Natural killer cell (primary cell): ENCODE measurements at regions not wholly inside any gene's neighbourhood (a gene's known extent, or its start where the extent isn't known, plus 50 kb on each side); places are given as distances from the start of the nearest gene placed in this dataset.

Experiments
- ATAC-seq, 3 donors: fragments of 150-1000 bp in 2 of 3; fragments of 200-7000 bp in 1 of 3; cut with Tn5 transposase; 1 replicate in 1 of 3; 2 replicates in 2 of 3; pipeline ENCODE4 v1.10.0; 2021; ENCODE audit warnings: mild to moderate bottlenecking in 2 of 3, moderate library complexity in 2 of 3
- DNase-seq, 2 donors: peaks; one replicate each; pipeline versions ENCODE4 v3.0.0 to v3.0.0-alpha.2; 2013 to 2021; ENCODE audit warnings: mixed read lengths in 1 of 2
- H3K27ac ChIP-seq: one replicate; pipeline ENCODE4 v1.5.1; 2013; ENCODE audit warnings: mild to moderate bottlenecking, low read length
- H3K27me3 ChIP-seq: one replicate; pipeline ENCODE4 v1.6.1; 2013; ENCODE audit warnings: low read length; ENCODE audit not compliant: control insufficient read depth, insufficient read depth
- H3K36me3 ChIP-seq: one replicate; pipeline ENCODE4 v1.6.1; 2013; ENCODE audit warnings: low read length; ENCODE audit not compliant: control insufficient read depth, insufficient read depth
- H3K4me1 ChIP-seq: one replicate; pipeline ENCODE4 v1.6.1; 2013; ENCODE audit warnings: low read length; ENCODE audit not compliant: control insufficient read depth, insufficient read depth
- H3K4me3 ChIP-seq: one replicate; pipeline ENCODE4 v1.5.1; 2013; ENCODE audit warnings: low read length
- H3K9me3 ChIP-seq: one replicate; pipeline ENCODE4 v1.6.1; 2013; ENCODE audit warnings: low read length; ENCODE audit not compliant: control insufficient read depth, insufficient read depth
- H3K27ac Mint-ChIP-seq, 2 donors: one replicate each; pipeline ENCODE4 v1.8.0; 2022; ENCODE audit warnings: mild to moderate bottlenecking in 2 of 2, mixed read lengths in 2 of 2, moderate library complexity in 1 of 2
- H3K27me3 Mint-ChIP-seq, 2 donors: one replicate each; pipeline ENCODE4 v1.8.0; 2022; ENCODE audit warnings: low read depth in 2 of 2, mixed read lengths in 2 of 2
- H3K36me3 Mint-ChIP-seq: one replicate; pipeline ENCODE4 v1.8.0; 2022; ENCODE audit warnings: mixed read lengths
- H3K4me1 Mint-ChIP-seq, 2 donors: one replicate each; pipeline ENCODE4 v1.8.0; 2022; ENCODE audit warnings: mixed read lengths in 2 of 2
- H3K4me3 Mint-ChIP-seq: one replicate; pipeline ENCODE4 v1.8.0; 2022; ENCODE audit warnings: mild to moderate bottlenecking, moderate library complexity, mixed read lengths
- H3K9me3 Mint-ChIP-seq, 2 donors: one replicate each; pipeline ENCODE4 v1.8.0; 2022; ENCODE audit warnings: mixed read lengths in 2 of 2
- CTCF ChIP-seq: fragments of 200-600 bp; IDR thresholded peaks from one replicate; pipeline ENCODE4 v1.8.0; 2022; ENCODE audit warnings: antibody characterized with exemption
- WGBS: methylation state at CpG from one replicate; pipeline ENCODE4 v1.1.7; 2013; ENCODE audit warnings: missing lambda C conversion rate; ENCODE audit not compliant: insufficient coverage; 5-methylcytosine and 5-hydroxymethylcytosine counted together
- intact Hi-C: fragments of 100-400 bp; cut with micrococcal nuclease; formaldehyde crosslinking; loops from one replicate; pipeline ENCODE4 v1.14.2; 2022

GRCh38 chr1:239771550-239771949, 320.1 kb upstream of the FMN2 start:
- no peak overlapping the region for H3K27ac Mint-ChIP-seq
- H3K36me3 Mint-ChIP-seq = no peaks in the 10 kb centered on the region
- no peaks in the 10 kb centered on the region for H3K36me3 ChIP-seq
- H3K9me3 Mint-ChIP-seq = no peaks in the 10 kb centered on the region
- no peak overlapping the region for H3K4me3 ChIP-seq
- H3K9me3 ChIP-seq = no peaks in the 10 kb centered on the region
- H3K4me1 ChIP-seq = no peaks in the 10 kb centered on the region
- H3K4me3 Mint-ChIP-seq = no peak overlapping the region
- intact Hi-C loops = no loop called here
- H3K4me1 Mint-ChIP-seq = no peaks in the 10 kb centered on the region
- ATAC-seq = no peak
- H3K27ac ChIP-seq = no peak overlapping the region
- H3K27me3 ChIP-seq = no peaks in the 10 kb centered on the region
- no peak for DNase-seq
- TF ChIP-seq CTCF = no peak
- no peaks in the 10 kb centered on the region for H3K27me3 Mint-ChIP-seq
- WGBS = 100% methylated on average over 1 of the region's 2 CpGs

DNA sequence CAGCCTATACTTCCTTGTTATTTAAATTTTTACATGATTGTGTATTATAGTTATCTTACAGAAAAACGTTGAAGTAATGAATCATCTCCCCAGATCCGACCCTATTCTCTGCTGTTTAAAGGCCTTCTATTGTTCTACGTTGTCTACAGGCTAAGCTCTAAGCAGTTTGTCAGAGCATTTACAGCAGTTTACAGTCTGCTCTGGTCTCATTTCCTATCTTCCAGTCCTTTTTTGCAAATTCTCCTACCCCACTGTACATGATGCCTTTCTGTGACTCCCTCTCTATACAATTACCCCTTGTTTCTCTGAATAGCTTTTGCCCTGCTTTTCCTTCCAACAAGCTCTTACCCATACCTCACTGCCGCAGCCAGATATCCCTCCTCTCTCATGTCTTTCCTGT, 319.2 kb upstream of the FMN2 start:
- Mint-ChIP-seq H3K27ac (no peak overlapping the region), H3K9me3 (no peaks in the 10 kb centered on the region), H3K27me3 (no peaks in the 10 kb centered on the region), H3K4me3 (no peak overlapping the region), H3K4me1 (no peaks in the 10 kb centered on the region), H3K36me3 (no peaks in the 10 kb centered on the region)
- no peak overlapping the region for H3K4me3 ChIP-seq
- intact Hi-C loops = no loop called here
- ATAC-seq = no peak
- no peaks in the 10 kb centered on the region for H3K4me1 ChIP-seq
- H3K9me3 ChIP-seq = no peaks in the 10 kb centered on the region
- no peak for DNase-seq
- H3K27me3 ChIP-seq = no peaks in the 10 kb centered on the region
- no peak overlapping the region for H3K27ac ChIP-seq
- 98% methylated on average over 4 of the region's 4 CpGs for WGBS
- no peaks in the 10 kb centered on the region for H3K36me3 ChIP-seq
- no peak for TF ChIP-seq CTCF

GRCh38 chr1:239775466-239775865, 316.2 kb upstream of the FMN2 start:
- Histone ChIP-seq H3K4me3 (no peak overlapping the region), H3K27ac (no peak overlapping the region), H3K4me1 (no peaks in the 10 kb centered on the region), H3K9me3 (no peaks in the 10 kb centered on the region), H3K27me3 (no peaks in the 10 kb centered on the region), H3K36me3 (no peaks in the 10 kb centered on the region)
- no peaks in the 10 kb centered on the region for H3K27me3 Mint-ChIP-seq
- intact Hi-C loops = no loop called here
- H3K36me3 Mint-ChIP-seq = no peaks in the 10 kb centered on the region
- H3K4me1 Mint-ChIP-seq = no peaks in the 10 kb centered on the region
- ATAC-seq = no peak
- DNase-seq = no peak
- H3K27ac Mint-ChIP-seq = no peak overlapping the region
- WGBS = 92% methylated on average over 6 of the region's 6 CpGs
- no peak overlapping the region for H3K4me3 Mint-ChIP-seq
- no peaks in the 10 kb centered on the region for H3K9me3 Mint-ChIP-seq
- no peak for TF ChIP-seq CTCF

- Histone ChIP-seq H3K27me3 (no peaks in the 10 kb centered on the region), H3K9me3 (no peaks in the 10 kb centered on the region), H3K4me3 (no peak overlapping the region), H3K4me1 (no peaks in the 10 kb centered on the region), H3K27ac (no peak overlapping the region), H3K36me3 (no peaks in the 10 kb centered on the region)
- Mint-ChIP-seq H3K4me3 (no peak overlapping the region), H3K27ac (no peak overlapping the region), H3K27me3 (no peaks in the 10 kb centered on the region), H3K9me3 (no peaks in the 10 kb centered on the region), H3K36me3 (no peaks in the 10 kb centered on the region), H3K4me1 (no peaks in the 10 kb centered on the region)
- 71% methylated on average over 5 of the region's 6 CpGs for WGBS
- ATAC-seq = no peak
- TF ChIP-seq CTCF = no peak
- DNase-seq = no peak
- intact Hi-C loops = no loop called here
Observed at GRCh38 chr1:239778208-239778813, 313.4 kb upstream of the FMN2 start.
